DOHH2 (cell line): ENCODE measurements at regions not wholly inside any gene's neighbourhood (a gene's known extent, or its start where the extent isn't known, plus 50 kb on each side); places are given as distances from the start of the nearest gene placed in this dataset.

ENCODE experiments used
- CTCF ChIP-seq: fragments of 200-600 bp; sonication (generic); IDR thresholded peaks from one replicate; pipeline ENCODE4 v1.5.1; 2014; ENCODE audit warnings: antibody characterized with exemption, mild to moderate bottlenecking, low read depth, low read length; ENCODE audit not compliant: poor library complexity, severe bottlenecking
- EZH2phosphoT487 ChIP-seq: fragments of 200-600 bp; sonication (generic); IDR thresholded peaks from 2 replicates; pipeline ENCODE4 v1.6.1; 2017; ENCODE audit warnings: borderline replicate concordance, mild to moderate bottlenecking, antibody characterized with exemption, low read length, moderate library complexity, mixed read lengths

- no peak for TF ChIP-seq CTCF
- no peak for TF ChIP-seq EZH2phosphoT487
Measured at GRCh38 chr1:113245252-113245651, 145.1 kb upstream of the MAGI3 start.
